GM10266 (cell line): ENCODE measurements at regions not wholly inside any gene's neighbourhood (a gene's known extent, or its start where the extent isn't known, plus 50 kb on each side); places are given as distances from the start of the nearest gene placed in this dataset.

Source experiments
- DNase-seq: peaks from one replicate; pipeline ENCODE4 v3.0.0; 2012; ENCODE audit errors: extremely low spot score
- TF ChIP-seq, protein P1 (sequence below): IDR thresholded peaks from 2 replicates; pipeline ENCODE4 v1.5.1; 2012; ENCODE audit warnings: mild to moderate bottlenecking, low read depth; ENCODE audit not compliant: control insufficient read depth, insufficient read depth; ENCODE audit errors: missing control alignments

GRCh38 chr15:35885870-35886269 lies 339.9 kb upstream of the DPH6 start:
- DNase-seq, result no peak
- TF ChIP-seq, protein P1, sequence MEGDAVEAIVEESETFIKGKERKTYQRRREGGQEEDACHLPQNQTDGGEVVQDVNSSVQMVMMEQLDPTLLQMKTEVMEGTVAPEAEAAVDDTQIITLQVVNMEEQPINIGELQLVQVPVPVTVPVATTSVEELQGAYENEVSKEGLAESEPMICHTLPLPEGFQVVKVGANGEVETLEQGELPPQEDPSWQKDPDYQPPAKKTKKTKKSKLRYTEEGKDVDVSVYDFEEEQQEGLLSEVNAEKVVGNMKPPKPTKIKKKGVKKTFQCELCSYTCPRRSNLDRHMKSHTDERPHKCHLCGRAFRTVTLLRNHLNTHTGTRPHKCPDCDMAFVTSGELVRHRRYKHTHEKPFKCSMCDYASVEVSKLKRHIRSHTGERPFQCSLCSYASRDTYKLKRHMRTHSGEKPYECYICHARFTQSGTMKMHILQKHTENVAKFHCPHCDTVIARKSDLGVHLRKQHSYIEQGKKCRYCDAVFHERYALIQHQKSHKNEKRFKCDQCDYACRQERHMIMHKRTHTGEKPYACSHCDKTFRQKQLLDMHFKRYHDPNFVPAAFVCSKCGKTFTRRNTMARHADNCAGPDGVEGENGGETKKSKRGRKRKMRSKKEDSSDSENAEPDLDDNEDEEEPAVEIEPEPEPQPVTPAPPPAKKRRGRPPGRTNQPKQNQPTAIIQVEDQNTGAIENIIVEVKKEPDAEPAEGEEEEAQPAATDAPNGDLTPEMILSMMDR, result no peak

GRCh38 chr15:35886765-35887164 lies 340.8 kb upstream of the DPH6 start:
- TF ChIP-seq, protein P1, result no peak
- DNase-seq, result no peak

- DNase-seq, result no peak
- TF ChIP-seq, protein P1, result no peak
These were observed 342.9 kb upstream of the DPH6 start for GRCh38 chr15:35888815-35889214.

DNA sequence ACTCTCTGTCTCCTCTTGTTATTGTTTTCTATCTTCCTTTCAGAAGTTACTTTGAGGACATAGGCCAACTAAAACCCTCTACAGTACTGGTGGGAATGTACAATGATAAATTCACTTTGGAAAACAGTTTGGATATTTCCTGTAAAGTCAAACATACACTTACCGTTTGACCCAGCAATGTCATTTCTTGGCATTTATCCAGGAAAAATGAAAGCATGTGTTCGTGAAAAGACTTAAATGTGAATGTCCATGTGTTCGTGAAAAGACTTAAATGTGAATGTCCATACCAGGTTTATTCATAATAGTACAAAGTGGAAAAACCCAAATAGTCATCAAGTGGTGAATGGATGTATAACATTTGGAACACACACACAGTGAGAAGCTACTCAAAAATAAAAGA lies 361.5 kb upstream of the DPH6 start:
- no peak for DNase-seq
- TF ChIP-seq, protein P1, result no peak

DNA sequence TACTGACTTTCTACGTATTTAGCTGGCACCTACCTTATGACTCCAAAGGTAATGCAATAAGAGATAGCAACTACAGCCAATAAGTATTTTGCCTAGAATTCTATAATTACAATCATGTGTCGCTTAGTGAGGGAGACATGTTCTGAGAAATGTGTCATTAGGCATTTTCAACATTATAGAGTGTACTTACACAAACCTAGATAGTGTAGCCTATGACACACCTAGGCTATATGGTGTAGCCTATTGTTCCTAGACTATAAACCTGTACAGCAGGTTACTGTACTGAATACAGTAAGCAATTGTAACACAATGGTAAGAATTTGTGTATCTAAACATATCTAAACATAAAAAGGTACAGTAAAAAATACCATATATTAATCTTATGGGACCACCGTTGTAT lies 363.4 kb upstream of the DPH6 start:
- DNase-seq, result no peak
- TF ChIP-seq, protein P1, result no peak

GRCh38 chr15:35910227-35910626 lies 364.3 kb upstream of the DPH6 start:
- no peak for DNase-seq
- TF ChIP-seq, protein P1, result no peak

DNA sequence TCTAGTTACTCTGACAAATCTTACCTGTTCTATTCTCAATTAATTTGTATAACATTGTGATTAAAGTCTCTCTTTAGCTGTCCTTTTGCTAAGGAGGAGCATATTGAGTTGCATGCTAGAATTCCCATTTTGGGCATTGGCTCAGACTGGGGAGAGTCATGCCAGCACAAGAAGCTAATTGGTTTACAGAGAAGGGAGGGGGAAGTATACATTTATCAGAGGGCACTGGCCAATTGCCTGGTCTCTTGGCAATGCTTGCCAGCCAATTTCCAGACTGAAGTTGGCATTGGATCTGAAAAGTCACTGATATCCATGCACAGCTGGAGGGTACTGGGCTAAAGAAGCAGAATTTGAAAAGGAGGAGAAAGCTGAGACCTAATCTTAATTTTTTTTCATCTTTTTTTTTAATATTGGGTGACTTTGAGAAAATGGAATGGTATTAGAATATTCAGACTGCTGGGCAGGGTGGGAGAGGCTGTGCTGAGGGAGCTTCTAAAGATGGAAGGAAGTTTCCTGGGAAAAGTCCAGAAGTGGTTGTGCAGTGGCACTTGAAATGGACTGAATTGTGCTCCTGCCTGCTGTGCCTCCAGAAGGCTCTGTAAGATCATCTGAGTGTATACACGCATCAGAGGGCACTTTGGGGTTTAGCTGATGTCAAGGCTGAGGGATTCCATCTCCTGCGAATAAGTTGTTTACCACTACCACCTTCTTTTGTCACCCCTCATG lies 365.2 kb upstream of the DPH6 start:
- TF ChIP-seq, protein P1, result no peak
- no peak for DNase-seq
